SKM-1 treated with dmso at 0.1 percent for 144 hours (cell line): ENCODE measurements at regions not wholly inside any gene's neighbourhood (a gene's known extent, or its start where the extent isn't known, plus 50 kb on each side); places are given as distances from the start of the nearest gene placed in this dataset.

Source experiments
- DNase-seq: peaks from one replicate; lab custom pipeline; 2025; ENCODE audit not compliant: unreplicated experiment; lab: John Stamatoyannopoulos, UW

DNA sequence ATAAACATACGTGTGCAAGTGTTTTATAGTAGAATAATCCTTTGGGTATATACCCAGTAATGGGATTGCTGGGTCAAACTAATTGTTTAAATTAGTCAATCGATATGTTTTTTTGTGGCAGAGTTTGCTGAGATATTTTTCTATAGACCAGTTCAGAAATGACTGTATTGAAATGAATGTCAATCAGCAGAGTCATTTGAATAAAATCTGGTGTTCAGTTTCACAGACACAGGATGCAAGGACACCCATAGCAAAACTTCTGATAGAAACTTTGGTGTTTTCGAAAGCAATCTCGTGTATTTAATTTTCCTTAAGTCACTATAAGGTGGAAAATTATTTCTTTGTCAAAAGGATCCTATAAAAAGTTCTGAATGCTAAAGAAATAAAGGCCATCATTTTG is 434.4 kb downstream of the RAP2B start:
- DNase-seq, result no peak

DNA sequence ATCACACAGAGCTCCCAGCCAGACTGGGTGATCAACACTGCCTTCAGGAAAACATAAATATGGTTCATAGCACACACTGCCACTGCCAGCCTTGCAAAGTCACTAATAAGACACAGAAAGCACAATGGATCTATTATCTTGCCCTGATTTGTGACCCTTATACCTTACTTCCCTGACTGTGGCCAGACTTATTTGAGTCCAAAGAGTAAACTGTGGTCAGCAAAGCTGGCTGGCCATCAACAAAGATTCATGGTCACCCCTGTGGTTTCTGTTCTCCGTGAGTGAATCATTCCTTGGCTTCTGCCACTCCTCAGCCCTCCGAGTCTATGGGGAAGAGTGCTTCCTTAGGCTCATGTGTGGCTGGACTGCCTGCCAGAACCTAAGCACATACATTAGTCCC is 437.7 kb downstream of the RAP2B start:
- no peak for DNase-seq

- DNase-seq, result no peak
Measured at GRCh38 chr3:153600896-153601295, 438.9 kb downstream of the RAP2B start.

DNA sequence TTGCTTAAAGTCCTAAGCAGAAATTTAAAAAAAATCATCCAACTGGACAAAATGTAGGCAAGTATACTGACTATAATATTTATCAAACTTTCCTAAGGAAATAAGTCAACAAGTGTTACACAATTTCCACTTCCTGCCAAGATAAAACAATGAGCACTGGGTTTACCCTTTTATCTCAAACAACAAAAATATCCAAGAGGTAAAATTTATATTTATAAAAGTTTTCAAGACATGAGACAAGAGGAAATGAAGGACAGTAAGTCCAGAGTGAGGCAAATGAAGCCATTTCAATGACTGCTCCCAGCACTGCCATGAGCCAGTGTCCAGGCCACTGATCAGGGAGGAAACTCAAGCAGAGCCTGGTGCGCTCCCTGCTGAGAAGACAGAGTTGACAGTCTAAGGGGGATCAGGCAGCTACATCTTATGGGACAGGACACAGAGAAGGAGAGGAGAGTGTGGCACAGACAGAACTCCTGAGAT is 439.4 kb downstream of the RAP2B start:
- DNase-seq, result no peak

GRCh38 chr3:153602801-153603200 is 440.8 kb downstream of the RAP2B start:
- DNase-seq, result no peak

- DNase-seq, result no peak
Measured at GRCh38 chr3:153614140-153614539, 452.1 kb downstream of the RAP2B start.

DNA sequence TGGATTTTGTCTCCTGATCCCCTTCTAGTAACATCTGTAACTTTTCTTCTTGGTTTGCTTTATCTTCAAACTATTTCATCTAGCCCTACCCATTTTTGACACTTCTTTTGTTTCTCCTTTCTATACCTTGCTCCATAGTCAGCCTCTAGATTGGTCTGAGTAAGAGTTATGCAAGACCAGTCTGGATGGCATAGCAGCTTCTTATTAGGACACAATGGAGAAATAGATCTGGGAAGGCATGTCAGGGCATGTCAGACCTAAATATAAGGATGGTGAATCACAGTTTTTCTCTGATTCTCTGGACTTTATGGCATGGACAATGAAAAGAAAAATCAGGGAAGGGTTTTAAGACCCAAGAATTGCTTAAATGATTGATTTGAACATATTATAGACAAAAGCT is 452.5 kb downstream of the RAP2B start:
- DNase-seq, result peak; percentile 32

GRCh38 chr3:153615863-153616262 is 453.8 kb downstream of the RAP2B start:
- DNase-seq, result no peak

DNA sequence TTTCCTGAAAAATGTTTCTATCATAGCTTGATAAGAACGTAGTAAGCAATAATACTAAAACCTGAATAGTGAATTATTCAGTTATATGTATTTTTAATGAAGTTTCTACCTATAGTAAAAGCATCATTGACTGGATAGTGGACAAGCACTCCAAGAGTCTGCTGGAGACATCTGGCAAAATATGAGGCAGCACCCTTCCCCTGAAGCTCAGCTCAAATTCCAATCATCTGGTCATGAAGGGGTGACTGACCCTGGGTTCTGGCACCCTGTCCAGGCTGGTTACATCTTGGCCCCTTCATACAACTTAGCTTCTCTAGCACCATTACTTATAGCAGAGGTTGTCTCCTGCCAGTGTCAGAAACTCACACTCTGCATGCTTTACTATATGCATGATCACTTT is 455.4 kb downstream of the RAP2B start:
- no peak for DNase-seq

- no peak for DNase-seq
Measured at GRCh38 chr3:153618176-153618575, 456.1 kb downstream of the RAP2B start.

DNA sequence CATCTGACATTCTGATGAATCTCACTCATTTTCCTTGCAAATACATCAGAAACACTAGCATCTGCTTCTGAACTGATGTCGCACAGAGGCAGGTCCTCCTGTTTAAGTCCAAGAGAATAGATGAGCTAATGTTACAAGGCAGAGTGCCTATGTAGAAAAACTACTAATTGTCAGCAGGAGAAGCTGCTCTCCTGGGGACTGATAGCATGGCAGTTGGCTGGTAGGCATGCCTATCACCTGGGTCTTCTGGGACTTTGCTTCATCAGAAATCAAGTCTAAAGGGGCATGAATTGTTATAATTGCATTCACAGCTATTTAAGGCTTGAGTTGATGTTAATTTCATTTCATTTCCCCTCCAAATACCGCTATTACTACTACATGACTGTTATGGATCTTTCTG is 457.2 kb downstream of the RAP2B start:
- no peak for DNase-seq

GRCh38 chr3:153621953-153622352 is 459.9 kb downstream of the RAP2B start:
- DNase-seq, result peak; percentile 37

- no peak for DNase-seq
Measured at GRCh38 chr3:153623834-153624233, 461.8 kb downstream of the RAP2B start.

GRCh38 chr3:153624310-153625030 is 462.4 kb downstream of the RAP2B start:
- no peak for DNase-seq

GRCh38 chr3:153625506-153625905 is 463.5 kb downstream of the RAP2B start:
- DNase-seq, result no peak

GRCh38 chr3:153626158-153626557 is 464.1 kb downstream of the RAP2B start:
- no peak for DNase-seq

GRCh38 chr3:153628591-153628990 is 466.6 kb downstream of the RAP2B start:
- DNase-seq, result no peak

- DNase-seq, result no peak
Measured at GRCh38 chr3:153629148-153629547, 467.1 kb downstream of the RAP2B start.

DNA sequence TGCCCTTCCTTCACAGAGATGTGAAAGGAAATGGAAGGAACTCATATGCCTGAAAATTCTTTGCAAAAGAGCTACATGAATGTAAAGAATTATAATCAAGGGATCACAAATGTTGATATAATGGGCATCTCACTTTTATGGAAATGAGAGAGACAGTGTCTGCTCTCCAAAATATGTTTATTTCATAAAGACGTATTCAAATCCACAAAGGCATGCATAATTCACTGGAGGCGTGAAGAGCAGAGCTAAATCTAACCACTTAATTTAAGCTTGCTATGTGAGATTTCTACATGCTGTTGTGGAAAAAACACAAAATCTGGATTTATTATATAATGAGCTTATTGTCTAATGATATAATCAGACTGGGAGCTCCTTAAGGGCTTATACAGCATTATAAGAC is 469.1 kb downstream of the RAP2B start:
- no peak for DNase-seq

DNA sequence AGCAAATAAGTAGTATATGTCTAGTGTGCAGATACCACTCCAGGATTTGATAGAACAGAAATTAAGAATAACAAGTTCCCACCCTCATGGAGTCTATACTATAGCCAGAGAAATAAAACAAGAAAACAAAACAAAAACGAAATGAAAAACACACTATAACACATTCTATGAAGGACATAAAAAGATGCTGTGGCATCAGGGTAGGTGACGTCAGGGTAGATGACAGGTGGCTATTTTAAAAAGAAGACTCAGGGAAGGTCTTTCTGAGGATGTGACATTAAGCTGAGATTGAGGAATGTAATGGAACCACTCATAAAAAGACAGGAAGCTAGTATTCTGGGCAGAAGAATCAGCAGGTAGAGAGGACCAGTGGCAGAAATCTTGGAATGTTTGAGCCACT is 469.6 kb downstream of the RAP2B start:
- no peak for DNase-seq

GRCh38 chr3:153633407-153633806 is 471.4 kb downstream of the RAP2B start:
- DNase-seq, result no peak

DNA sequence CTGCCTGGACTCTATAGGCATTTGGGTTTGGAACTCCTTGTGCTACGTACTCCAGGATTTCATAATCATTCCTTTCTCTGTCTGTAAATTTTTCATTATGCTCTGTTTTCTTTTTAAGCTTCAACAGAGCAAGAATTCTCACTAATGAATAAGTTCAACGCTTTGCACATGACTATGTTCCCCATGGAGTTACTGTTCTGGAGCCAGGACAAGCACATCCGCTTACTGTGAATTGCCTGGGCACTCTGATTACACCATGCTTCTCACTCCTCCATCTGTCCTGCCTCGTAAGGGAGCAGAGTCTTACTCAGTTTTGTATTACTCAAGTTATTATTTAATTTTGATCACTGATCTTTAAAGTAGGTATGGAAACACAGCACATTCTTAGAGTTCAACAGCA is 472.7 kb downstream of the RAP2B start:
- no peak for DNase-seq

GRCh38 chr3:153639631-153640030 is 477.6 kb downstream of the RAP2B start:
- DNase-seq, result no peak
